Gastroesophageal sphincter (tissue), 3 donors: ENCODE measurements at regions not wholly inside any gene's neighbourhood (a gene's known extent, or its start where the extent isn't known, plus 50 kb on each side); places are given as distances from the start of the nearest gene placed in this dataset.

Experiments used
- EP300 ChIP-seq: sonication (generic); formaldehyde crosslinking; IDR thresholded peaks from one replicate; pipeline ENCODE4 v1.6.1; 2017; ENCODE audit warnings: antibody characterized with exemption, mild to moderate bottlenecking
- POLR2A ChIP-seq, 2 donors: fragments of 450-650 bp; IDR thresholded peaks; one replicate each; pipeline ENCODE4 v1.6.1; 2017; ENCODE audit warnings: antibody characterized with exemption in 2 of 2, mild to moderate bottlenecking in 2 of 2, moderate library complexity in 1 of 2
- POLR2AphosphoS5 ChIP-seq: sonication (generic); formaldehyde crosslinking; IDR thresholded peaks from one replicate; pipeline ENCODE4 v1.6.1; 2017; ENCODE audit warnings: antibody characterized with exemption
- TF ChIP-seq, protein P1 (sequence below), 4 experiments: fragments of 200-600 bp in 2 of 4; fragments of 450-650 bp in 2 of 4; sonication (generic) in 1 of 4; IDR thresholded peaks; one replicate each; pipeline ENCODE4 v1.5.1; 2017 to 2019; ENCODE audit warnings: antibody characterized with exemption in 4 of 4, mild to moderate bottlenecking in 2 of 4, moderate library complexity in 2 of 4

DNA sequence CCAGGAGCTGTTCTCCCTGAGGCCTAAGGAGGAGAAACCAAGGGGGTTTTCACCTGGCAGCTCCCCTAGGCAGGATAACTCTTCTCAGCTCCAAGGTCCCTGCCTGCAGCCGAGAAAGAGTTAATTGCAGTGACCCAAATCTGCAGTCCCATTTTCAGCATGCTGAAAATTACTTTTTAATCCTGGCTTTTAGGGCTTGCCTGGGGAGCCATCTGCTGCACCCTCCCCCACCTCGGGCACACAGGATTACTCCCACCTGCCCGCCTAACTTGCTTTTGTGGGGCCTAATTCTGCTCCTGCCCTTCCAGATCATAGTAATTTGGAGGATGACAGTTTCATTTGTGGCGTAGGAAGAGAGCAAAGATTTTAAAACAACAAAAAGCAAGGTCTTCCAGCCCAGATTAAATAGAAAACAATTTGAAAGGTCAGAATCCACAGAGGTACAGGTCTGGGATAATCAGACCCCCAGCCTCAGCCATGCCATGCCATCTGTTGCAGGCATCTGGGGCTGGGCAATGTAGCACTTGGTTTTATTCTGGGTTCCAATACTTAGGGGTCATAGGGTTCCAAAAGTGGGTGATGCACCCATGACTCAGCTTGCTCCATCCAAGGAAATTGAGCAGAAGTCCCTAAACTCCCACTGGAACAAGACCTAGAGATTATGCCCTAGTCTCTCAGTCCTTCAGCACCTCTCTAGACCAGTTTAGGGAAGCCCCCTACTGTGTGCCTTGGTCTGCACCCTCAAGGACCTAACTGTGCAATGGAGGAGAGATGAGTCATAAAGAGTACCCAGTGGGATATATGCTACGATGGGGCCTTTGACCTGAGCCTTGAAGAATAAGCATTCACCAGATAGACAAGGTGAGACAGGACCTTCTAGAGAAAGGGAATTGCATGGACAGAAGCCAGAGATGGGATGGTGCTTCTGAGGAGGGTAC is 64.5 kb upstream of the NLK start:
- TF ChIP-seq, protein P1, sequence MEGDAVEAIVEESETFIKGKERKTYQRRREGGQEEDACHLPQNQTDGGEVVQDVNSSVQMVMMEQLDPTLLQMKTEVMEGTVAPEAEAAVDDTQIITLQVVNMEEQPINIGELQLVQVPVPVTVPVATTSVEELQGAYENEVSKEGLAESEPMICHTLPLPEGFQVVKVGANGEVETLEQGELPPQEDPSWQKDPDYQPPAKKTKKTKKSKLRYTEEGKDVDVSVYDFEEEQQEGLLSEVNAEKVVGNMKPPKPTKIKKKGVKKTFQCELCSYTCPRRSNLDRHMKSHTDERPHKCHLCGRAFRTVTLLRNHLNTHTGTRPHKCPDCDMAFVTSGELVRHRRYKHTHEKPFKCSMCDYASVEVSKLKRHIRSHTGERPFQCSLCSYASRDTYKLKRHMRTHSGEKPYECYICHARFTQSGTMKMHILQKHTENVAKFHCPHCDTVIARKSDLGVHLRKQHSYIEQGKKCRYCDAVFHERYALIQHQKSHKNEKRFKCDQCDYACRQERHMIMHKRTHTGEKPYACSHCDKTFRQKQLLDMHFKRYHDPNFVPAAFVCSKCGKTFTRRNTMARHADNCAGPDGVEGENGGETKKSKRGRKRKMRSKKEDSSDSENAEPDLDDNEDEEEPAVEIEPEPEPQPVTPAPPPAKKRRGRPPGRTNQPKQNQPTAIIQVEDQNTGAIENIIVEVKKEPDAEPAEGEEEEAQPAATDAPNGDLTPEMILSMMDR (IDR thresholded peaks at IDR 0.05) = no peak
- no peak for TF ChIP-seq POLR2AphosphoS5
- TF ChIP-seq EP300 = no peak
- TF ChIP-seq POLR2A (IDR thresholded peaks at IDR 0.05) = no peak
